BE2C (cell line): ENCODE measurements at regions not wholly inside any gene's neighbourhood (a gene's known extent, or its start where the extent isn't known, plus 50 kb on each side); places are given as distances from the start of the nearest gene placed in this dataset.

Source experiments
- DNase-seq: peaks from one replicate; pipeline ENCODE4 v3.0.0-alpha.2; 2020
- H3K27me3 ChIP-seq: fragments of 250-450 bp; sonication (Bioruptor Pico); 2 replicates; pipeline ENCODE4 v1.5.1; 2020; ENCODE audit warnings: mild to moderate bottlenecking
- H3K36me3 ChIP-seq: fragments of 250-450 bp; sonication (Bioruptor Pico); 2 replicates; pipeline ENCODE4 v1.5.1; 2020; ENCODE audit warnings: mild to moderate bottlenecking
- H3K4me1 ChIP-seq: fragments of 250-450 bp; sonication (Bioruptor Pico); 2 replicates; pipeline ENCODE4 v1.5.1; 2020
- H3K4me3 ChIP-seq: 2 replicates; pipeline ENCODE4 v1.5.1; 2011; ENCODE audit warnings: low read depth, low read length
- H3K9me3 ChIP-seq: fragments of 250-450 bp; sonication (Bioruptor Pico); 2 replicates; pipeline ENCODE4 v1.5.1; 2020
- TF ChIP-seq, protein P1 (sequence below): IDR thresholded peaks from 2 replicates; pipeline ENCODE4 v1.5.1; 2012; ENCODE audit warnings: mild to moderate bottlenecking, low read depth, low read length

- no peaks in the 10 kb centered on the region for H3K9me3 ChIP-seq
- TF ChIP-seq, protein P1, sequence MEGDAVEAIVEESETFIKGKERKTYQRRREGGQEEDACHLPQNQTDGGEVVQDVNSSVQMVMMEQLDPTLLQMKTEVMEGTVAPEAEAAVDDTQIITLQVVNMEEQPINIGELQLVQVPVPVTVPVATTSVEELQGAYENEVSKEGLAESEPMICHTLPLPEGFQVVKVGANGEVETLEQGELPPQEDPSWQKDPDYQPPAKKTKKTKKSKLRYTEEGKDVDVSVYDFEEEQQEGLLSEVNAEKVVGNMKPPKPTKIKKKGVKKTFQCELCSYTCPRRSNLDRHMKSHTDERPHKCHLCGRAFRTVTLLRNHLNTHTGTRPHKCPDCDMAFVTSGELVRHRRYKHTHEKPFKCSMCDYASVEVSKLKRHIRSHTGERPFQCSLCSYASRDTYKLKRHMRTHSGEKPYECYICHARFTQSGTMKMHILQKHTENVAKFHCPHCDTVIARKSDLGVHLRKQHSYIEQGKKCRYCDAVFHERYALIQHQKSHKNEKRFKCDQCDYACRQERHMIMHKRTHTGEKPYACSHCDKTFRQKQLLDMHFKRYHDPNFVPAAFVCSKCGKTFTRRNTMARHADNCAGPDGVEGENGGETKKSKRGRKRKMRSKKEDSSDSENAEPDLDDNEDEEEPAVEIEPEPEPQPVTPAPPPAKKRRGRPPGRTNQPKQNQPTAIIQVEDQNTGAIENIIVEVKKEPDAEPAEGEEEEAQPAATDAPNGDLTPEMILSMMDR, result no peak
Observed at GRCh38 chr1:4510276-4510691, 144.1 kb upstream of the AJAP1 start.

GRCh38 chr1:4511374-4511773 lies 143.0 kb upstream of the AJAP1 start:
- H3K36me3 ChIP-seq, result no peaks in the 10 kb centered on the region
- TF ChIP-seq, protein P1, result no peak

More at GRCh38 chr1:4510276-4510691, 144.1 kb upstream of the AJAP1 start:
- Histone ChIP-seq H3K4me3 (no peak overlapping the region), H3K27me3 (no peaks in the 10 kb centered on the region), H3K36me3 (no peaks in the 10 kb centered on the region), H3K4me1 (no peaks in the 10 kb centered on the region)
- no peak for DNase-seq

DNA sequence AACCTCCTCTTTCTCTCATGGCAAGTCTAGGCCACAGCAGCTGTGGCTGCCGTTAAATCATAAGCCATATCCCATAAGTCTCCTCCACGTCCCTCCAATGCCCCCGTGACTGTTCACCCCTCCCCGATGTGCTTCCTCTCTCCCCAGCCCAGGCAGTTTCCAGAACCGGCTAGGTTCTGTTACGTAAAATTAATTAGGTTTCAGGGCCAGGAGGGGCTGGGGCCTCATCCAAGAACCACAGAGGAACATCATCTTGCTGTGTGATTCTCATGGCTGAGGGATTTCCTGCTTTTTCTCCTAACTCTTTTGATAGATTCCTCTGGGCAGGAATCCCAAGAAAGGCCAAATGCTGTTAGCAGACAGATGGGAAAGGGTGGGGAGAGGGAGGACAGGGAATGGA lies 141.8 kb upstream of the AJAP1 start:
- Histone ChIP-seq H3K4me3 (no peak overlapping the region), H3K27me3 (no peaks in the 10 kb centered on the region), H3K9me3 (no peaks in the 10 kb centered on the region), H3K36me3 (no peaks in the 10 kb centered on the region), H3K4me1 (no peaks in the 10 kb centered on the region)
- DNase-seq, result no peak
- TF ChIP-seq, protein P1, result no peak

More at GRCh38 chr1:4511374-4511773, 143.0 kb upstream of the AJAP1 start:
- Histone ChIP-seq H3K4me3 (no peak overlapping the region), H3K4me1 (no peaks in the 10 kb centered on the region), H3K27me3 (no peaks in the 10 kb centered on the region), H3K9me3 (no peaks in the 10 kb centered on the region)
- DNase-seq, result no peak

GRCh38 chr1:4513685-4514084 lies 140.7 kb upstream of the AJAP1 start:
- no peaks in the 10 kb centered on the region for H3K36me3 ChIP-seq
- H3K9me3 ChIP-seq, result no peaks in the 10 kb centered on the region
- no peaks in the 10 kb centered on the region for H3K27me3 ChIP-seq

DNA sequence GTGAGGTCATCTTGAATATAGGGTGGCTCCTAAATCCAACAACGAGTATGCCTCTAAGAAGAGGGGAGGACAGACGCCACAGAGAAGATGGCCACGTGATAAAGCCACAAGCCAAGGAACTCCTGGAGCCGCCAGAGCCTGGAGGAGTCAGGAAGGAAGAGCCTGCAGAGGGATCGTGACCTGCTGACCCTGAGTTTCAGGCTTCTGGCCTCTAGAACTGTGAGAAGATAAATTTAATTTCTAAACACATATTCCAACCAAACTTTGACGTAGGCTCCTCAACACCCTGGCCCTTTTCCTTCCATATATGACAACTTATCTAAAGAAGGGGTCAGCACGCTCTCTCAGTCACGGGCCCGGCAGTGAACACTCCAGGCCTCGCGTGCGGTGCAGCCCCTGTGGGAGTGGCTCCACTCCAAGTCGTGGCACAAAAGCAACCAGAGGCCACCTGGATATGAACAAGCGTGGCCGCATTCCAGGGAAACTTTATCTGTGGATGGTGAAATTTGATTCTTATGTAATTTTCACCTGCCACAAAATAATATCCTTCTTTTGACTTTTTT lies 138.6 kb upstream of the AJAP1 start:
- Histone ChIP-seq H3K4me3 (no peak overlapping the region), H3K36me3 (no peaks in the 10 kb centered on the region), H3K4me1 (no peaks in the 10 kb centered on the region), H3K9me3 (no peaks in the 10 kb centered on the region), H3K27me3 (no peaks in the 10 kb centered on the region)
- no peak for DNase-seq
- TF ChIP-seq, protein P1, result no peak

More at GRCh38 chr1:4513685-4514084, 140.7 kb upstream of the AJAP1 start:
- Histone ChIP-seq H3K4me3 (no peak overlapping the region), H3K4me1 (no peaks in the 10 kb centered on the region)
- TF ChIP-seq, protein P1, result no peak
- DNase-seq, result no peak

DNA sequence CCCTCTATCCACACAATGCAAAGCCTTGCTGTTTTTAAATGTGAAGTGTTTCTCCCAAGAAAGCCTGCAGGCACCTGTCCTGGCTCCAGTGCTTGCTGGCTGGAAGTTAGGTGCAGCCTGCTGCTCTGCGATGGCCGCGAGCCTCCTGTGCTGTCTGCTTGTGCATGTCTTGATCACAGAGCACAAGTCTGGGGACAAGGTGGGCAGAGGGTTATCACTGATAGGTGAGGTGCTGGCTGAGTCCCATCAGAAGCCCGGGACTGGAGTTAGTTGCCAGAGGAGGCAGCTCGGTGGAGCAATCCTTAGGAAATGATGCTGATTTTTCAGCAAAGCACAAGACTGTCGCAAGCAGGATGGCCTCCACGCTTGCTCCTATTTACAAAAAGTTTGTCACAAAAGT lies 137.8 kb upstream of the AJAP1 start:
- no peak overlapping the region for H3K4me3 ChIP-seq
- H3K27me3 ChIP-seq, result no peaks in the 10 kb centered on the region
- TF ChIP-seq, protein P1, result no peak
- H3K36me3 ChIP-seq, result no peaks in the 10 kb centered on the region
- no peak for DNase-seq
- no peaks in the 10 kb centered on the region for H3K4me1 ChIP-seq
- H3K9me3 ChIP-seq, result no peaks in the 10 kb centered on the region
